H1 (cell line): ENCODE measurements at regions not wholly inside any gene's neighbourhood (a gene's known extent, or its start where the extent isn't known, plus 50 kb on each side); places are given as distances from the start of the nearest gene placed in this dataset.

Experiments used
- CTCF ChIA-PET: fragments of 300-600 bp; sonication (Branson Sonifier 250); formaldehyde crosslinking; loops from one replicate; lab custom pipeline; 2021; ENCODE audit not compliant: partially characterized antibody; lab: Charles Lee
- POLR2A ChIA-PET: fragments of 300-600 bp; sonication (Branson Sonifier 250); formaldehyde crosslinking; loops from one replicate; lab custom pipeline; 2021; ENCODE audit warnings: inconsistent platforms; ENCODE audit not compliant: partially characterized antibody; lab: Charles Lee
- DNase-seq, 2 experiments: peaks; one replicate each; pipeline versions ENCODE4 v3.0.0 to v3.0.0-alpha.2; 2010 to 2022; ENCODE audit warnings: low spot score in 2 of 2, low read depth in 1 of 2, mixed read lengths in 1 of 2
- FAIRE-seq: peaks from 2 replicates; lab custom pipeline; 2011; peaks lifted over from hg19 to GRCh38; lab: Jason Lieb, UNC
- H2AFZ ChIP-seq: 2 replicates; pipeline ENCODE4 v1.8.1; 2012; ENCODE audit warnings: low read length, inconsistent platforms
- H2AK5ac ChIP-seq: 2 replicates; pipeline ENCODE4 v1.6.1; 2013; ENCODE audit warnings: low read depth, low read length
- H2BK120ac ChIP-seq: replicated peaks from 2 replicates; pipeline ENCODE3; 2013; ENCODE audit warnings: low read depth, low read length, inconsistent platforms
- H2BK12ac ChIP-seq: 2 replicates; pipeline ENCODE4 v1.6.1; 2013; ENCODE audit warnings: low read depth, low read length
- H2BK15ac ChIP-seq: 2 replicates; pipeline ENCODE4 v1.6.1; 2013; ENCODE audit warnings: low read length
- H2BK20ac ChIP-seq: 2 replicates; pipeline ENCODE4 v1.6.1; 2013; ENCODE audit warnings: low read length
- H2BK5ac ChIP-seq: 2 replicates; pipeline ENCODE4 v1.6.1; 2013; ENCODE audit warnings: low read depth, low read length
- H3K14ac ChIP-seq: 2 replicates; pipeline ENCODE4 v1.6.1; 2013; ENCODE audit warnings: inconsistent platforms; ENCODE audit not compliant: insufficient read length
- H3K18ac ChIP-seq: 2 replicates; pipeline ENCODE4 v1.6.1; 2013; ENCODE audit warnings: low read length; ENCODE audit errors: extremely low read depth
- H3K23ac ChIP-seq: 2 replicates; pipeline ENCODE4 v1.6.1; 2013; ENCODE audit warnings: inconsistent platforms; ENCODE audit not compliant: insufficient read length
- H3K23me2 ChIP-seq: 2 replicates; pipeline ENCODE4 v1.6.1; 2013; ENCODE audit warnings: low read depth, low read length
- H3K27ac ChIP-seq: 2 replicates; pipeline ENCODE4 v1.6.1; 2011; ENCODE audit warnings: low read depth, low read length, inconsistent platforms
- H3K27me3 ChIP-seq, 4 experiments: replicated peaks in 1 of 4; 1 replicate in 1 of 4; 2 replicates in 3 of 4; pipeline versions ENCODE4 v1.6.1 to v1.8.1; 2011 to 2013; ENCODE audit warnings: low read length in 3 of 4, mild to moderate bottlenecking in 3 of 4, inconsistent platforms in 2 of 4, mixed read lengths in 2 of 4, moderate library complexity in 1 of 4; ENCODE audit not compliant: control insufficient read depth in 3 of 4, insufficient read depth in 3 of 4; ENCODE audit errors: extremely low read depth in 1 of 4
- H3K36me3 ChIP-seq, 4 experiments: 2 replicates each; pipeline versions ENCODE4 v1.6.1 to v1.8.1; 2011 to 2013; ENCODE audit warnings: mild to moderate bottlenecking in 4 of 4, low read length in 3 of 4, moderate library complexity in 2 of 4, control low read depth in 1 of 4, inconsistent platforms in 1 of 4; ENCODE audit not compliant: insufficient read depth in 4 of 4, control insufficient read depth in 2 of 4
- H3K4ac ChIP-seq: replicated peaks from 2 replicates; pipeline ENCODE3; 2013; ENCODE audit warnings: low read length, low read depth, mixed read lengths, inconsistent platforms; ENCODE audit not compliant: insufficient read length
- H3K4me1 ChIP-seq, 4 experiments: replicated peaks in 1 of 4; 1 replicate in 1 of 4; 2 replicates in 3 of 4; pipeline versions ENCODE4 v1.6.1 to v1.8.1; 2011 to 2013; ENCODE audit warnings: low read length in 3 of 4, inconsistent platforms in 2 of 4, mixed read lengths in 1 of 4; ENCODE audit not compliant: insufficient read depth in 4 of 4, control insufficient read depth in 3 of 4
- H3K4me2 ChIP-seq, 2 experiments: 2 replicates each; pipeline versions ENCODE4 v1.6.1 to v1.8.1; 2011 to 2013; ENCODE audit warnings: low read depth in 2 of 2, low read length in 2 of 2, control low read depth in 1 of 2, inconsistent platforms in 1 of 2, mild to moderate bottlenecking in 1 of 2; ENCODE audit not compliant: insufficient read depth in 1 of 2
- H3K4me3 ChIP-seq, 4 experiments: fragments of 200-600, 300-600 bp in 1 of 4; sonication (generic), shearing (Covaris generic), sonication (Bioruptor Twin) in 1 of 4; 2 replicates each; pipeline versions ENCODE4 v1.5.1 to v1.8.1; 2011 to 2016; ENCODE audit warnings: low read length in 4 of 4, low read depth in 3 of 4, control low read depth in 2 of 4, inconsistent platforms in 2 of 4, mild to moderate bottlenecking in 2 of 4, mixed read lengths in 1 of 4, moderate library complexity in 1 of 4; ENCODE audit not compliant: insufficient read depth in 2 of 4; ENCODE audit errors: extremely low read depth in 1 of 4
- H3K56ac ChIP-seq: replicated peaks from 2 replicates; pipeline ENCODE3; 2013; ENCODE audit warnings: low read depth, mild to moderate bottlenecking, mixed read lengths, low read length, inconsistent platforms; ENCODE audit not compliant: insufficient read length
- H3K79me1 ChIP-seq: 2 replicates; pipeline ENCODE4 v1.6.1; 2013; ENCODE audit warnings: low read depth, low read length, control low read depth
- H3K79me2 ChIP-seq, 2 experiments: 2 replicates each; pipeline versions ENCODE4 v1.6.1 to v1.8.1; 2012 to 2013; ENCODE audit warnings: low read length in 2 of 2, mild to moderate bottlenecking in 2 of 2, inconsistent platforms in 1 of 2; ENCODE audit not compliant: insufficient read depth in 2 of 2, control insufficient read depth in 1 of 2
- H3K9ac ChIP-seq, 4 experiments: replicated peaks in 1 of 4; 1 replicate in 1 of 4; 2 replicates in 3 of 4; pipeline versions ENCODE4 v1.6.1 to v1.8.1; 2011 to 2013; ENCODE audit warnings: low read depth in 3 of 4, low read length in 3 of 4, control low read depth in 2 of 4, mild to moderate bottlenecking in 2 of 4, moderate library complexity in 2 of 4, inconsistent platforms in 1 of 4; ENCODE audit errors: extremely low read depth in 1 of 4
- H3K9me3 ChIP-seq, 2 experiments: 2 replicates each; pipeline versions ENCODE4 v1.6.1 to v1.8.1; 2012 to 2013; ENCODE audit warnings: mild to moderate bottlenecking in 2 of 2, moderate library complexity in 2 of 2, control low read depth in 1 of 2, inconsistent platforms in 1 of 2, low read depth in 1 of 2, low read length in 1 of 2, mixed read lengths in 1 of 2; ENCODE audit not compliant: insufficient read depth in 2 of 2
- H4K20me1 ChIP-seq, 2 experiments: replicated peaks in 1 of 2; 2 replicates each; pipeline versions ENCODE3 to v1.8.1; 2011 to 2013; ENCODE audit warnings: inconsistent platforms in 2 of 2, low read length in 2 of 2, mild to moderate bottlenecking in 1 of 2; ENCODE audit not compliant: insufficient read depth in 2 of 2, control insufficient read depth in 1 of 2
- H4K5ac ChIP-seq: 2 replicates; pipeline ENCODE4 v1.6.1; 2013; ENCODE audit warnings: low read length, low read depth, mixed read lengths, inconsistent platforms; ENCODE audit not compliant: insufficient read length
- H4K8ac ChIP-seq: 2 replicates; pipeline ENCODE4 v1.8.0; 2013; ENCODE audit warnings: mild to moderate bottlenecking, moderate library complexity, low read length, inconsistent platforms; ENCODE audit not compliant: insufficient read depth; ENCODE audit errors: extremely low read depth
- H4K91ac ChIP-seq: replicated peaks from 2 replicates; pipeline ENCODE3; 2013; ENCODE audit warnings: low read length, mixed read lengths, inconsistent platforms; ENCODE audit not compliant: insufficient read length
- BRCA1 ChIP-seq: IDR thresholded peaks from 2 replicates; pipeline ENCODE4 v1.6.1; 2012; ENCODE audit warnings: low read depth, low read length, improper control_type of control experiment
- CHD1 ChIP-seq: IDR thresholded peaks from 2 replicates; pipeline ENCODE4 v1.6.1; 2012; ENCODE audit warnings: low read depth, low read length, improper control_type of control experiment
- CTBP2 ChIP-seq: IDR thresholded peaks from 2 replicates; pipeline ENCODE4 v1.7.0; 2011; ENCODE audit warnings: borderline replicate concordance, mild to moderate bottlenecking, moderate library complexity, mixed read lengths, low read length; ENCODE audit not compliant: insufficient read depth, insufficient read length
- CTCF ChIP-seq, 3 experiments: IDR thresholded peaks; 1 replicate in 2 of 3; 2 replicates in 1 of 3; pipeline versions ENCODE4 v1.5.1 to v1.6.1; 2011; ENCODE audit warnings: low read length in 3 of 3, mild to moderate bottlenecking in 3 of 3, inconsistent platforms in 2 of 3, low read depth in 1 of 3, moderate library complexity in 1 of 3; ENCODE audit not compliant: insufficient read depth in 1 of 3; ENCODE audit errors: control extremely low read depth in 1 of 3
- GTF2F1 ChIP-seq: IDR thresholded peaks from 2 replicates; pipeline ENCODE4 v1.6.1; 2012; ENCODE audit warnings: low read depth, low read length, improper control_type of control experiment, borderline replicate concordance
- HDAC2 ChIP-seq, 2 experiments: fragments of 300-600 bp in 1 of 2; sonication (generic) in 1 of 2; IDR thresholded peaks; 2 replicates each; pipeline ENCODE4 v1.6.1; 2011 to 2012; ENCODE audit warnings: low read depth in 2 of 2, low read length in 2 of 2, mild to moderate bottlenecking in 2 of 2, moderate library complexity in 2 of 2, borderline replicate concordance in 1 of 2, inconsistent platforms in 1 of 2
- JUN ChIP-seq: IDR thresholded peaks from 2 replicates; pipeline ENCODE4 v1.6.1; 2011; ENCODE audit warnings: low read depth, mild to moderate bottlenecking, improper control_type of control experiment, low read length
- POLR2AphosphoS5 ChIP-seq: IDR thresholded peaks from 2 replicates; pipeline ENCODE4 v1.6.1; 2011; ENCODE audit warnings: low read depth, low read length
- RXRA ChIP-seq: IDR thresholded peaks from 2 replicates; pipeline ENCODE4 v1.6.1; 2011; ENCODE audit warnings: low read depth, mild to moderate bottlenecking, low read length, moderate library complexity; ENCODE audit not compliant: insufficient read depth
- SP4 ChIP-seq: IDR thresholded peaks from 2 replicates; pipeline ENCODE4 v1.6.1; 2012; ENCODE audit warnings: low read length, inconsistent platforms
- WGBS, 2 experiments: shearing (Covaris generic) in 1 of 2; methylation state at CpG; one replicate each; pipeline versions ENCODE4 v1.1.6 to v1.1.7; 2013 to 2015; ENCODE audit warnings: low lambda C conversion rate in 2 of 2, mixed read lengths in 2 of 2, inconsistent platforms in 1 of 2, low coverage in 1 of 2, missing lambda C conversion rate in 1 of 2; ENCODE audit not compliant: insufficient replicate concordance in 2 of 2, insufficient coverage in 1 of 2, insufficient read length in 1 of 2; ENCODE audit errors: extremely low coverage in 1 of 2, missing lambda C conversion rate in 1 of 2; 5-methylcytosine and 5-hydroxymethylcytosine counted together
- TF ChIP-seq, protein P1 (sequence below): IDR thresholded peaks from 2 replicates; pipeline ENCODE4 v1.6.1; 2011; ENCODE audit warnings: low read depth, mild to moderate bottlenecking, low read length; ENCODE audit not compliant: insufficient read depth

DNA sequence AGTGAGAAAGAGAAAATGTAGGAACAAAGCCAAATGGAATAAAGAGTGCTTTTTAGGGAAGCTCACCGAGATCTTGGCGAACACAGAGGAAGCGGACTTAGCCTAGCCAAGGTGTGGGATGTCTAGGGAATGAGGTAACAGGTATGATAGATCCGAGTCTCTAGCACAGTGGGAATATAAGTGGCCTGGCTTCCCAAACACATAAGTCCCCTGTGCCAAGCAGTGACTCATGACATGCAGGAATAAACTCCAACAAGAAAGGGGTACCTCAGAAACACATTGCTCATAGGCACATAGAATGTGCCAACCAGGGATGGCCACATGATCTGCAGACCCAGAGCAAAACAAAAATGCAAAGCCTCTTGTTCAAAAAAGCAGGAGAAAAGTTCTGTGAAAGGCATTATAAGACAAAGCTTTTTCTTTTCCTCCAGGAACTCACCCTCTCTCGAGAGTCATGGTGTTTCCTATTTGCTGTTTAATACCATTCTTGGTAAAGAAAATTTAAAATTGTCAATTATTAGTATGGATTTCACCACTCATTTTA is 542.5 kb downstream of the GATA3 start:
- no peak overlapping the region for H3K4ac ChIP-seq
- no peak overlapping the region for H2AK5ac ChIP-seq
- H2BK12ac ChIP-seq = no peak overlapping the region
- no peak overlapping the region for H3K14ac ChIP-seq
- H2BK20ac ChIP-seq = no peak overlapping the region
- no peak overlapping the region for H3K56ac ChIP-seq
- H2BK5ac ChIP-seq = no peak overlapping the region
- no peak overlapping the region for H4K5ac ChIP-seq
- no peak overlapping the region for H4K8ac ChIP-seq
- no peak for DNase-seq
- no peaks in the 10 kb centered on the region for H4K20me1 ChIP-seq
- H2AFZ ChIP-seq = no peak overlapping the region
- no peaks in the 10 kb centered on the region for H3K27me3 ChIP-seq
- H2BK15ac ChIP-seq = no peak overlapping the region
- no peaks in the 10 kb centered on the region for H3K79me2 ChIP-seq
- 94% methylated on average over 5 of the region's 5 CpGs; no CpG with 5 or more reads in 1 of the 2 experiments for WGBS, 2 experiments
- H3K4me2 ChIP-seq = no peak overlapping the region
- no peaks in the 10 kb centered on the region for H3K79me1 ChIP-seq
- H3K9me3 ChIP-seq = no peaks in the 10 kb centered on the region
- H3K27ac ChIP-seq = no peak overlapping the region
- no peak overlapping the region for H3K23ac ChIP-seq
- no peak overlapping the region for H4K91ac ChIP-seq
- H3K4me3 ChIP-seq = no peak overlapping the region
- H3K18ac ChIP-seq = no peak overlapping the region
- no peaks in the 10 kb centered on the region for H3K36me3 ChIP-seq
- FAIRE-seq = no peak
- no peak overlapping the region for H3K9ac ChIP-seq
- CTCF ChIA-PET = interaction anchor here (1.1 to 1.2 kb wide), 2 partner anchors 31 to 77 kb away, joined by 3 read pairs; no protein-coding TSS in a partner anchor
- no peak overlapping the region for H2BK120ac ChIP-seq
- no peaks in the 10 kb centered on the region for H3K23me2 ChIP-seq
- peaks cover 0 to 5% (median 0%) of the 10 kb centered on the region in 4 experiments; a peak in 1 of 7 replicates for H3K4me1 ChIP-seq
- POLR2A ChIA-PET = no interaction called here
- TF ChIP-seq JUN (no peak), CHD1 (no peak), CTCF (IDR thresholded peaks at IDR 0.05; ENCODE audit: control extremely low read depth in 1 of 3, insufficient read depth in 1 of 3, low read depth in 1 of 3, low read length in 3 of 3) (no peak), RXRA (no peak), POLR2AphosphoS5 (no peak), HDAC2 (IDR thresholded peaks at IDR 0.05; ENCODE audit: borderline replicate concordance in 1 of 2, low read depth in 2 of 2, low read length in 2 of 2) (no peak), GTF2F1 (no peak), CTBP2 (no peak), BRCA1 (no peak), SP4 (no peak)
- TF ChIP-seq, protein P1, sequence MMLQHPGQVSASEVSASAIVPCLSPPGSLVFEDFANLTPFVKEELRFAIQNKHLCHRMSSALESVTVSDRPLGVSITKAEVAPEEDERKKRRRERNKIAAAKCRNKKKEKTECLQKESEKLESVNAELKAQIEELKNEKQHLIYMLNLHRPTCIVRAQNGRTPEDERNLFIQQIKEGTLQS = no peak
